Kidney (tissue), 13 donors: ENCODE measurements at regions not wholly inside any gene's neighbourhood (a gene's known extent, or its start where the extent isn't known, plus 50 kb on each side); places are given as distances from the start of the nearest gene placed in this dataset.
A peak's percentile ranks its signal among the peaks of the same experiment; 100 is the strongest.

ENCODE experiments used
- DNase-seq, 5 donors: peaks; one replicate each; pipeline ENCODE4 v3.0.0-alpha.2; 2013 to 2020
- FAIRE-seq: peaks from 2 replicates; lab custom pipeline; 2012; peaks lifted over from hg19 to GRCh38; lab: Jason Lieb, UNC
- H3K27ac ChIP-seq, 2 donors: one replicate each; pipeline ENCODE4 v1.7.0; 2013; ENCODE audit warnings: low read depth in 2 of 2, low read length in 2 of 2, inconsistent platforms in 1 of 2
- H3K27me3 ChIP-seq: one replicate; pipeline ENCODE4 v1.7.1; 2013; ENCODE audit warnings: low read length, inconsistent platforms; ENCODE audit not compliant: control insufficient read depth, insufficient read depth
- H3K36me3 ChIP-seq, 3 donors: one replicate each; pipeline versions ENCODE4 v1.7.0 to v1.7.1; 2013; ENCODE audit warnings: low read length in 3 of 3, control low read depth in 1 of 3, inconsistent platforms in 1 of 3; ENCODE audit not compliant: insufficient read depth in 3 of 3, control insufficient read depth in 2 of 3
- H3K4me1 ChIP-seq, 3 donors: one replicate each; pipeline versions ENCODE4 v1.7.0 to v1.7.1; 2013; ENCODE audit warnings: low read length in 3 of 3, inconsistent platforms in 1 of 3, low read depth in 1 of 3; ENCODE audit not compliant: control insufficient read depth in 2 of 3, insufficient read depth in 2 of 3
- H3K4me3 ChIP-seq, 3 donors: one replicate each; pipeline versions ENCODE4 v1.7.0 to v1.8.1; 2013; ENCODE audit warnings: low read length in 3 of 3, control low read depth in 1 of 3, inconsistent platforms in 1 of 3
- H3K9ac ChIP-seq, 3 donors: one replicate each; pipeline versions ENCODE4 v1.7.0 to v1.7.1; 2013; ENCODE audit warnings: low read length in 3 of 3, control low read depth in 1 of 3, inconsistent platforms in 1 of 3
- H3K9me3 ChIP-seq, 3 donors: one replicate each; pipeline versions ENCODE4 v1.7.0 to v1.7.1; 2013; ENCODE audit warnings: low read length in 3 of 3, control low read depth in 1 of 3, inconsistent platforms in 1 of 3; ENCODE audit not compliant: control insufficient read depth in 2 of 3, insufficient read depth in 1 of 3
- intact Hi-C: fragments of 100-400 bp; cut with DNase I; formaldehyde crosslinking; loops from one replicate; pipeline ENCODE4 v1.11.1; 2022
- TF ChIP-seq, protein P1 (sequence below): IDR thresholded peaks from 3 replicates; pipeline ENCODE4 v1.5.1; 2012; ENCODE audit warnings: mild to moderate bottlenecking, moderate library complexity, borderline replicate concordance; ENCODE audit not compliant: insufficient read depth; ENCODE audit errors: extremely low read depth
- donor health status: control.
- donor health status: control.
- donor health status: control.
- donor health status: control.
- donor health status: control.
- donor health status: DM: yes; HTN: yes; CAD: no.
- donor health status: Normal renal cell carcinoma (clear cell type).

GRCh38 chr20:41714030-41714429 lies 95.9 kb upstream of the CHD6 start:
- no peak for FAIRE-seq
- peak in 1 of 5 donors; percentile 17 for DNase-seq
- intact Hi-C loops: no loop called here

GRCh38 chr20:41704896-41705295 lies 86.7 kb upstream of the CHD6 start:
- intact Hi-C loops: no loop called here
- TF ChIP-seq, protein P1, sequence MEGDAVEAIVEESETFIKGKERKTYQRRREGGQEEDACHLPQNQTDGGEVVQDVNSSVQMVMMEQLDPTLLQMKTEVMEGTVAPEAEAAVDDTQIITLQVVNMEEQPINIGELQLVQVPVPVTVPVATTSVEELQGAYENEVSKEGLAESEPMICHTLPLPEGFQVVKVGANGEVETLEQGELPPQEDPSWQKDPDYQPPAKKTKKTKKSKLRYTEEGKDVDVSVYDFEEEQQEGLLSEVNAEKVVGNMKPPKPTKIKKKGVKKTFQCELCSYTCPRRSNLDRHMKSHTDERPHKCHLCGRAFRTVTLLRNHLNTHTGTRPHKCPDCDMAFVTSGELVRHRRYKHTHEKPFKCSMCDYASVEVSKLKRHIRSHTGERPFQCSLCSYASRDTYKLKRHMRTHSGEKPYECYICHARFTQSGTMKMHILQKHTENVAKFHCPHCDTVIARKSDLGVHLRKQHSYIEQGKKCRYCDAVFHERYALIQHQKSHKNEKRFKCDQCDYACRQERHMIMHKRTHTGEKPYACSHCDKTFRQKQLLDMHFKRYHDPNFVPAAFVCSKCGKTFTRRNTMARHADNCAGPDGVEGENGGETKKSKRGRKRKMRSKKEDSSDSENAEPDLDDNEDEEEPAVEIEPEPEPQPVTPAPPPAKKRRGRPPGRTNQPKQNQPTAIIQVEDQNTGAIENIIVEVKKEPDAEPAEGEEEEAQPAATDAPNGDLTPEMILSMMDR: no peak

More at GRCh38 chr20:41714030-41714429, 95.9 kb upstream of the CHD6 start:
- Histone ChIP-seq H3K9me3 (no peaks in the 10 kb centered on the region), H3K4me1 (no peaks in the 10 kb centered on the region), H3K4me3 (no peak overlapping the region), H3K27me3 (no peaks in the 10 kb centered on the region), H3K9ac (no peak overlapping the region), H3K36me3 (no peaks in the 10 kb centered on the region), H3K27ac (no peak overlapping the region)
- TF ChIP-seq, protein P1: no peak

GRCh38 chr20:41702647-41703046 lies 84.5 kb upstream of the CHD6 start:
- Histone ChIP-seq H3K27me3 (no peaks in the 10 kb centered on the region), H3K27ac (no peak overlapping the region), H3K9me3 (no peaks in the 10 kb centered on the region), H3K4me1 (no peaks in the 10 kb centered on the region), H3K36me3 (no peaks in the 10 kb centered on the region), H3K9ac (no peak overlapping the region), H3K4me3 (no peak overlapping the region)
- FAIRE-seq (no peak), DNase-seq (no peak)
- intact Hi-C loops: no loop called here
- TF ChIP-seq, protein P1: no peak

More at GRCh38 chr20:41704896-41705295, 86.7 kb upstream of the CHD6 start:
- Histone ChIP-seq H3K4me1 (no peaks in the 10 kb centered on the region), H3K4me3 (no peak overlapping the region), H3K9me3 (no peaks in the 10 kb centered on the region), H3K36me3 (no peaks in the 10 kb centered on the region), H3K9ac (no peak overlapping the region), H3K27ac (no peak overlapping the region), H3K27me3 (no peaks in the 10 kb centered on the region)
- FAIRE-seq (no peak), DNase-seq (no peak)
